Stimulated activated CD8-positive, alpha-beta memory T cell treated with anti-CD3 and anti-CD28 coated beads, Interleukin-12 subunit alpha, Interleukin-12 subunit beta, amount 100 ng/mL, for 24 hours (primary cell): ENCODE measurements at regions not wholly inside any gene's neighbourhood (a gene's known extent, or its start where the extent isn't known, plus 50 kb on each side); places are given as distances from the start of the nearest gene placed in this dataset.
"Not testable (repeated sequence)": the region's sequence is repeated elsewhere in the genome, so short reads cannot be mapped to it uniquely, and the experiment has no call there.

ENCODE experiments used
- DNase-seq: peaks from one replicate; pipeline ENCODE4 v3.0.0-alpha.2; 2020; ENCODE audit errors: extremely low read depth

GRCh38 chr6:166724576-166724975, 97.5 kb upstream of the RPS6KA2 start:
- DNase-seq, result no peak

- DNase-seq, result no peak
Observed at GRCh38 chr6:166722785-166723184, 95.7 kb upstream of the RPS6KA2 start.

GRCh38 chr6:166721576-166721975, 94.5 kb upstream of the RPS6KA2 start:
- DNase-seq, result no peak

- DNase-seq, result no peak
Observed at GRCh38 chr6:166720856-166721255, 93.8 kb upstream of the RPS6KA2 start.

GRCh38 chr6:166719019-166719418, 92.0 kb upstream of the RPS6KA2 start:
- no peak for DNase-seq

GRCh38 chr6:166718516-166718915, 91.5 kb upstream of the RPS6KA2 start:
- no peak for DNase-seq

- DNase-seq, result no peak
Observed at GRCh38 chr6:166716910-166717617, 90.0 kb upstream of the RPS6KA2 start.

GRCh38 chr6:166715992-166716391, 88.9 kb upstream of the RPS6KA2 start:
- DNase-seq, result no peak

GRCh38 chr6:166715065-166715464, 88.0 kb upstream of the RPS6KA2 start:
- no peak for DNase-seq

GRCh38 chr6:166714581-166714980, 87.5 kb upstream of the RPS6KA2 start:
- DNase-seq, result no peak

GRCh38 chr6:166714187-166714510, 87.1 kb upstream of the RPS6KA2 start:
- no peak for DNase-seq

- DNase-seq, result no peak
Observed at GRCh38 chr6:166713434-166714186, 86.6 kb upstream of the RPS6KA2 start.

GRCh38 chr6:166712286-166713228, 85.5 kb upstream of the RPS6KA2 start:
- DNase-seq, result no peak

- no peak for DNase-seq
Observed at GRCh38 chr6:166710084-166710483, 83.0 kb upstream of the RPS6KA2 start.

GRCh38 chr6:166708460-166708859, 81.4 kb upstream of the RPS6KA2 start:
- DNase-seq, result no peak

GRCh38 chr6:166707045-166707444, 80.0 kb upstream of the RPS6KA2 start:
- no peak for DNase-seq

- no peak for DNase-seq
Observed at GRCh38 chr6:166705069-166705468, 78.0 kb upstream of the RPS6KA2 start.

- DNase-seq, result no peak
Observed at GRCh38 chr6:166704171-166704570, 77.1 kb upstream of the RPS6KA2 start.

- DNase-seq, result no peak
Observed at GRCh38 chr6:166703149-166703710, 76.2 kb upstream of the RPS6KA2 start.

GRCh38 chr6:166701424-166701823, 74.4 kb upstream of the RPS6KA2 start:
- not testable (repeated sequence) for DNase-seq

- DNase-seq, result not testable (repeated sequence)
Observed at GRCh38 chr6:166700871-166701270, 73.8 kb upstream of the RPS6KA2 start.

- DNase-seq, result no peak
Observed at GRCh38 chr6:166697113-166697512, 70.1 kb upstream of the RPS6KA2 start.
